OCI-LY1 (cell line): ENCODE measurements at regions not wholly inside any gene's neighbourhood (a gene's known extent, or its start where the extent isn't known, plus 50 kb on each side); places are given as distances from the start of the nearest gene placed in this dataset.

Source experiments
- CTCF ChIP-seq: fragments of 200-600 bp; sonication (generic), shearing (Covaris generic); IDR thresholded peaks from 2 replicates; pipeline ENCODE4 v1.5.1; 2017; ENCODE audit warnings: mild to moderate bottlenecking, antibody characterized with exemption, low read length, moderate library complexity, mixed read lengths
- EZH2 ChIP-seq: fragments of 200-600 bp; sonication (generic), shearing (Covaris generic); IDR thresholded peaks from 2 replicates; pipeline ENCODE4 v1.8.0; 2017; ENCODE audit warnings: borderline replicate concordance, mixed run types, mild to moderate bottlenecking, antibody characterized with exemption, low read length, moderate library complexity, mixed read lengths

- no peak for TF ChIP-seq CTCF
- TF ChIP-seq EZH2, result no peak
Measured at GRCh38 chr7:46763344-46763743, 818.6 kb downstream of the TNS3 start.
